Bronchial epithelial cell (primary cell): ENCODE measurements at regions not wholly inside any gene's neighbourhood (a gene's known extent, or its start where the extent isn't known, plus 50 kb on each side); places are given as distances from the start of the nearest gene placed in this dataset.

ENCODE experiments used
- DNase-seq: peaks from one replicate; pipeline ENCODE4 v3.0.0-alpha.2; 2010; ENCODE audit warnings: low read depth
- FAIRE-seq: peaks from 2 replicates; lab custom pipeline; 2011; peaks lifted over from hg19 to GRCh38; lab: Jason Lieb, UNC
- H3K27me3 ChIP-seq: 2 replicates; pipeline ENCODE4 v1.5.1; 2011; ENCODE audit warnings: low read length; ENCODE audit not compliant: control insufficient read depth, insufficient read depth
- H3K36me3 ChIP-seq: 2 replicates; pipeline ENCODE4 v1.5.1; 2011; ENCODE audit warnings: low read length; ENCODE audit not compliant: control insufficient read depth, insufficient read depth
- H3K4me3 ChIP-seq: 2 replicates; pipeline ENCODE4 v1.5.1; 2011; ENCODE audit warnings: mild to moderate bottlenecking, low read depth, low read length, control low read depth
- TF ChIP-seq, protein P1 (sequence below): IDR thresholded peaks from 2 replicates; pipeline ENCODE4 v1.5.1; 2011; ENCODE audit warnings: mild to moderate bottlenecking, moderate library complexity, low read length, control low read depth, inconsistent platforms; ENCODE audit not compliant: insufficient read depth, severe bottlenecking

DNA sequence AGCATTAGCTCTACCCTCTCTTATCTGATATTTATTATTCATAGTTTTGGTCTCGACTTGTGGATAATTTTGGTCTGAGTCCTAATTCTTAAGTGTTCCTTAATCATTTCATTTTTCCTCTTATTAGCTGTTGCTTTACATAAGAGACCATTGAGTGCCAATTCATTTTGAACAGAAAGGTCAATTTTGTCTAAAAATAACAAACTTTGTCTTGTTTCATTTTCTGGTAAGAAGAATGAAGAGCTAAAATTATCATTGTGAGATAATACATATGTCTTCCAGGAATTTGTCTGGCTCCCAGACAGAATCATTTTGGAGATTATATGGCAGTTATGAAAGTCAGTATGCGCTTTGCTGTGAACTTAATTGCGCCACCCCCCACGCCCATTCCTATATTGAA is 1471.8 kb downstream of the PCDH7 start:
- no peaks in the 10 kb centered on the region for H3K27me3 ChIP-seq
- TF ChIP-seq, protein P1, sequence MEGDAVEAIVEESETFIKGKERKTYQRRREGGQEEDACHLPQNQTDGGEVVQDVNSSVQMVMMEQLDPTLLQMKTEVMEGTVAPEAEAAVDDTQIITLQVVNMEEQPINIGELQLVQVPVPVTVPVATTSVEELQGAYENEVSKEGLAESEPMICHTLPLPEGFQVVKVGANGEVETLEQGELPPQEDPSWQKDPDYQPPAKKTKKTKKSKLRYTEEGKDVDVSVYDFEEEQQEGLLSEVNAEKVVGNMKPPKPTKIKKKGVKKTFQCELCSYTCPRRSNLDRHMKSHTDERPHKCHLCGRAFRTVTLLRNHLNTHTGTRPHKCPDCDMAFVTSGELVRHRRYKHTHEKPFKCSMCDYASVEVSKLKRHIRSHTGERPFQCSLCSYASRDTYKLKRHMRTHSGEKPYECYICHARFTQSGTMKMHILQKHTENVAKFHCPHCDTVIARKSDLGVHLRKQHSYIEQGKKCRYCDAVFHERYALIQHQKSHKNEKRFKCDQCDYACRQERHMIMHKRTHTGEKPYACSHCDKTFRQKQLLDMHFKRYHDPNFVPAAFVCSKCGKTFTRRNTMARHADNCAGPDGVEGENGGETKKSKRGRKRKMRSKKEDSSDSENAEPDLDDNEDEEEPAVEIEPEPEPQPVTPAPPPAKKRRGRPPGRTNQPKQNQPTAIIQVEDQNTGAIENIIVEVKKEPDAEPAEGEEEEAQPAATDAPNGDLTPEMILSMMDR = no peak
- FAIRE-seq (no peak), DNase-seq (no peak)
- H3K36me3 ChIP-seq = no peaks in the 10 kb centered on the region
- H3K4me3 ChIP-seq = no peak overlapping the region

DNA sequence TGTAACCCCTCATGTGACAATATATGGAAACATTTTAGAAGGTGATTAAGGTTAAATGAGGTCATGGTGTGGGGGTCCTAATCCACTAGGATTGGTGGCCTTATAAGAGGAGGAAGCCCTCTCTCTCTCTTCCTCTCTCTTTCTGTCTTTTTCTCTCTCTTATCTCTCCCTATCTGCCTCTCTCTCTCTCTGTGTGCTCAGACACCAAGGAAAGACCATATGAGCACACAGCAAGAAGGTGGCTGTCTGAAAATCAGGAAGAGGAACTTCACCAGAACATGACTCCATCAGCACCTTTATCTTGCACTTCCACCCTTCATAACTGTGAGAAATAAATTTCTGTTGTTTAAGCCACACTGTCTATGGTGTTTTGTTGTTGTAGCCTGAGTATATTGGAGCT is 1472.2 kb downstream of the PCDH7 start:
- H3K4me3 ChIP-seq = no peak overlapping the region
- DNase-seq (no peak), FAIRE-seq (no peak)
- no peaks in the 10 kb centered on the region for H3K27me3 ChIP-seq
- TF ChIP-seq, protein P1 = no peak
- no peaks in the 10 kb centered on the region for H3K36me3 ChIP-seq

DNA sequence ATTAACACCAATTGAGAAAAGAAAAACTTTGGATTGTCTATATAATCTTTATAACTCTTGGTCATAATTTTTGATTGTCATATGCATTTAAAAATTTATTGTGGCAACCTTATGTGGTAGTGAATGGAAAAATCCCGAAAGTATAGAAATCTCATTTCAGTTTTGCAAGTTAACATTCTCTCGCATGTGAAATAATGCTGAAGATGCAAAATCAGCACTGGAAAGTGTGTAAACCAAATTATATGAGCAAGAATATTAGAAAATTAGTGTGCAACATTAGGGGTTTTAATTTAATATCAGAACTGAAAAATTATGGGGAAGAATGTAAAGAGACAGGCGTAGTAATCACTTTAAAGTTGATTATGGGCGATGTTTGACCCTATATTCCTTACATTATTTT is 1472.8 kb downstream of the PCDH7 start:
- TF ChIP-seq, protein P1 = no peak
- no peak for FAIRE-seq
- DNase-seq = no peak
- Histone ChIP-seq H3K36me3 (no peaks in the 10 kb centered on the region), H3K27me3 (no peaks in the 10 kb centered on the region), H3K4me3 (no peak overlapping the region)

DNA sequence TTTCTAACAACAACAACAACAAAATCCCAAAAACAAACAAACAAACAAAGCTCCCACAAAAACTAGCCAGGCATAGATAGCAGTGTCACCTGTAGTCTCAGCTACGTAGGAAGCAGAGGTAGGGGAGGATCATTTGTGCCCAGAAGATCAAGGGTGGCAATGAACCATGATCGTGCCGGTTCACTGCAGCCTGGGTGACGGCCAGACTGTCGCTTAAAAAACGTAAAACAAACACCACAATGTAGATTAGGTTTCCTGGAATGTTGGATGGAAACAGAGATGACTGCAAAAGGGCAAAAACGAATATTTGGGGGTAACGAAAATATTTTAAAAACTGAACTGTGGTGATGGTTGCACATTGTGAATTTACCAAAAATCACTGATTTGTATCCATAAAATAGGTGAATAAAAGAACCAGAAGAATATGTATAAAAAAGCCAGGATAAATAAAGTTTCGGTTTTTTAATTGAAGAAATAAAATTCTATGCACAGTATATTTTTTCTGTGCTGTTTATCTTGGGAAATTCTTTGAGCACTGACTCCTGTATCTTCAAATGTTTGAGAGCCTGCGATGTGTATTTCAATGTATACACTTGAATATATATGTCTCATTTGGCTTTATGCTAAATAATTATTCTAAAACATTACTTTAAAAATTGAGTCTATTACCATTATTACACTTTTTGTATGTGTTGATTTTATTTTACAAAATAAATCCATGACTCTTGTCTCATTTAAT is 1477.0 kb downstream of the PCDH7 start:
- H3K27me3 ChIP-seq = no peaks in the 10 kb centered on the region
- DNase-seq (no peak), FAIRE-seq (no peak)
- no peak overlapping the region for H3K4me3 ChIP-seq
- TF ChIP-seq, protein P1 = no peak
- H3K36me3 ChIP-seq = no peaks in the 10 kb centered on the region

DNA sequence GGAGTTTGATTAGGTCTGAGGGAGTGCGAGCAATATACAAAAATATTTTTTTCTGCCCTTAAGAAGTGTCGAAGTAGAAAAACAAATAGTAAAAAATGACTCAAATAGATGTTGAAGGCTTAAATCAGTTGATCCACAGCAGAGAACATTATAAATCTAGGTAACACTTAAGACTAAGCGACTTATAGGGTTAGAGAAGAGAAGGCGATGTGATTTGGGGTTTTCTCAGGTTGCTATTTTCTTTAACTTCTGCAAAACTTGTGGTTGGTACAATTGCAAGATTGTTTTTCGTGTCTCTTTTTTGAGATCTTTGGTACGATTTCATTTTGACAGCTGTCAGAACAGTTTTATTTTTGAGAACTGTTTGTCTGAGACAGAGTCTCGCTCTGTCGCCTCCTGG is 1479.5 kb downstream of the PCDH7 start:
- TF ChIP-seq, protein P1 = no peak
- Histone ChIP-seq H3K36me3 (no peaks in the 10 kb centered on the region), H3K27me3 (no peaks in the 10 kb centered on the region), H3K4me3 (no peak overlapping the region)
- no peak for DNase-seq
- FAIRE-seq = no peak

DNA sequence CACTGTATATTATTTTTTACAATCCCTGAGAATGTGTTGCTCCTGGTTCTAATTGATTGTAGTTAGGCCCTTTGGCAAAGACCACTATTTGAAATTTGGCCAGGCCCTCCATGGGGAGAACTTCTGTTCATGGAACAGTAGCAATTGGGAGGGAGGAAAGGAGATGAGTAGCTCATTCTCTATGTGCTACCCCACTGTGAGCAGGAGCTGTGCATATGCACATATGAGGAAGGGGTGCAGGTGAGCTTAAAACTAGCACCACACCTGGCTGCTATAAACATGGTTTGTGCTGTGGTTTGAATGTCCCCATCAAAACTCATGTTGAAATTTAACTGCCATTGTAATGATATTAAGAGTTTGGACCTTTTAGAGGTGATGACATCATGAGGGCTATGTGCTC is 1483.2 kb downstream of the PCDH7 start:
- no peaks in the 10 kb centered on the region for H3K27me3 ChIP-seq
- no peaks in the 10 kb centered on the region for H3K36me3 ChIP-seq
- DNase-seq (no peak), FAIRE-seq (no peak)
- no peak overlapping the region for H3K4me3 ChIP-seq
- TF ChIP-seq, protein P1 = no peak
